ENCODE measurements at regions not wholly inside any gene's neighbourhood (a gene's known extent, or its start where the extent isn't known, plus 50 kb on each side); places are given as distances from the start of the nearest gene placed in this dataset.

DNA sequence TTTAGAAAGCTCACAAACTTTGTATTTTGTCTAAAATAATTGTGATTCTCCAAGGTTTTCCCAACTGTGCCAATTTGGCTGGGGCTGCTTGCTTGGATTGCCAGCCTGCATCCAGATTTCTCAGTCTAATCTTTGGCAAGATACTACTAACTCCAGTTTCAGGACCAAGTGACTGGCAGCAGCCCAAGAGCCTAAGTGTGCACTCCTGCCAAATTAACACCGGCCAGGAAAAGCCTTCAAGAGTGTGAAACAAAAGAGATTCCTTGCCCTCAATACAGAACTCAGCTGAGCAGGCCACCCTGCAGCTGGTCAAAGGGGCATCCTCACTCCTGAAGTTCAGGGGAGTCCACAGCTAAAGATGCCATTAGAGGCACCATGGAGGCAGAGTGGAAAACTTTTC lies 589.0 kb upstream of the ACVR2A start:
- TF ChIP-seq, protein P1, sequence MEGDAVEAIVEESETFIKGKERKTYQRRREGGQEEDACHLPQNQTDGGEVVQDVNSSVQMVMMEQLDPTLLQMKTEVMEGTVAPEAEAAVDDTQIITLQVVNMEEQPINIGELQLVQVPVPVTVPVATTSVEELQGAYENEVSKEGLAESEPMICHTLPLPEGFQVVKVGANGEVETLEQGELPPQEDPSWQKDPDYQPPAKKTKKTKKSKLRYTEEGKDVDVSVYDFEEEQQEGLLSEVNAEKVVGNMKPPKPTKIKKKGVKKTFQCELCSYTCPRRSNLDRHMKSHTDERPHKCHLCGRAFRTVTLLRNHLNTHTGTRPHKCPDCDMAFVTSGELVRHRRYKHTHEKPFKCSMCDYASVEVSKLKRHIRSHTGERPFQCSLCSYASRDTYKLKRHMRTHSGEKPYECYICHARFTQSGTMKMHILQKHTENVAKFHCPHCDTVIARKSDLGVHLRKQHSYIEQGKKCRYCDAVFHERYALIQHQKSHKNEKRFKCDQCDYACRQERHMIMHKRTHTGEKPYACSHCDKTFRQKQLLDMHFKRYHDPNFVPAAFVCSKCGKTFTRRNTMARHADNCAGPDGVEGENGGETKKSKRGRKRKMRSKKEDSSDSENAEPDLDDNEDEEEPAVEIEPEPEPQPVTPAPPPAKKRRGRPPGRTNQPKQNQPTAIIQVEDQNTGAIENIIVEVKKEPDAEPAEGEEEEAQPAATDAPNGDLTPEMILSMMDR (conservative IDR thresholded peaks at IDR 0.05; ENCODE audit: low read length): no peak
- H3K4me3 ChIP-seq (ENCODE audit: low read length): no peak overlapping the region
- no peak for DNase-seq (ENCODE audit: low read depth)

DNA sequence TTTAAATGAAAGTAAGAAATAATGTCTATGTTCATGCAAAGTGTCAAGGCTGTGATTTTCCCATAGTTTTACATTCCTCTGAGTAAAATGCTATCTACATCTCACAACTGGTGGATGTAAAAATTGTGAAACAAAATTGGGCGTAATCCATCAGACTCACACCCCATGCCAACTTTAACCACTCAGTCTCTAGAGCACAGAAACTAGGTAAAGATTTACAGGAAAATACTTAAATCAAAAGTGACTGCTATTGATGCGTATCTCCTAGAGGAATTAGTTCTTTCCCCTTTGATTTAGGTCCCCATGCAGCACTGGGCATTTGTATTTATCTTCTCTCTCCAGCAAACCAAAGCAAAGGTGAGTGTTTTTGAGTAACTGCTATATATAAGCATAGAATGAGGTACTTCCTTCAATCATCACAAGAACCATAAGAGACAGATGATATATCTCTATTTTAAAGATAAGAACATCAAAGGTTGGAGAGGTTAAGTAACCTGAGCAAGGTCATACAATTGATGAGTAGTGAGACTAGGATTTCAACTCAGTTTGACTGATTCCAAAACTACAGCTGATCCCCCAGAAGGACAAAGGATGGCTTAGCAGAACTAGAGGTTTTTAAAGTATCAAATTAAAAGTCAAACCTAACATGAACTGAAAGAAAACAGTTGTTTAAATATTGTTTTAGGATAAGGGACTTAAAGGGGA lies 594.0 kb upstream of the ACVR2A start:
- no peak for DNase-seq (ENCODE audit: low read depth)
- TF ChIP-seq, protein P1 (conservative IDR thresholded peaks at IDR 0.05; ENCODE audit: low read length): no peak
- no peak overlapping the region for H3K4me3 ChIP-seq (ENCODE audit: low read length)

DNA sequence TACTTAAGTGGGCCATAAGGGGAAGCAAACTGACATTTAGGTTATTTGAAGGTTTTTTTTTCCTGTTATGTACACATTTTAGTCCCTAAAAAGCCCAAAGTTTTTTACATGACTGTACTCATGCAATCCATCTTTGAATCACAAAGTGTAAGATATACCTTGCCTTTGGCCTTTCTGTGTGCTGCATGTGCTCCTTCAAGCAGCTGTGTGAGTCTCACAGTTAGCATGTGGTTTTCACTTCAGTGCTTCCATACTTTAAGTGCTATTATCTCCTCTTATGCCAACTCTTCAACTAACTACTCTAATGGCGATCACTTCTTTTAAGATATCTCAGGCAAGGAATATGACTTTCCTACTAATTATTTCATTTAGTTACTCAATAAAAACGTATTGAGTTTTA lies 597.1 kb upstream of the ACVR2A start:
- DNase-seq (ENCODE audit: low read depth): no peak
- no peak overlapping the region for H3K4me3 ChIP-seq (ENCODE audit: low read length)
- TF ChIP-seq, protein P1 (conservative IDR thresholded peaks at IDR 0.05; ENCODE audit: low read length): no peak

DNA sequence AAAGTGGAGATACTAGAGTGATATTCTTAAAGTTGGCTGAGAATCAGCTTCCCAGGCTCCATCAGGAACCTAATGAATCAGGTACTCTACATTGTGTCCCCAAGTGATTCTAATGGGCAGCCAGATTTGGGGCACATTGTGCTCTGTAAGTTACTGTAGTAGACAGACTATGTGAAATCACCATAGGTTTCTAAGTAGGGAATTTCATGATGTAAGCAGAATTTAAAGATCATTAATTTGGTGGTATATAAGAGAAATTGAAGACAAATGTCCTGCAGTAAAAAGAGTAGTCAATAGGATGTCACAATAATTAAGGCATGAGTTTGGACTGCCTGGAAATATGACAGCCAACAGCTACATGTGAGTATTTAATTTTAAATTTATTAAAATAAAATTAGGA lies 602.4 kb upstream of the ACVR2A start:
- TF ChIP-seq, protein P1 (conservative IDR thresholded peaks at IDR 0.05; ENCODE audit: low read length): no peak
- DNase-seq (ENCODE audit: low read depth): no peak
- H3K4me3 ChIP-seq (ENCODE audit: low read length): no peak overlapping the region

DNA sequence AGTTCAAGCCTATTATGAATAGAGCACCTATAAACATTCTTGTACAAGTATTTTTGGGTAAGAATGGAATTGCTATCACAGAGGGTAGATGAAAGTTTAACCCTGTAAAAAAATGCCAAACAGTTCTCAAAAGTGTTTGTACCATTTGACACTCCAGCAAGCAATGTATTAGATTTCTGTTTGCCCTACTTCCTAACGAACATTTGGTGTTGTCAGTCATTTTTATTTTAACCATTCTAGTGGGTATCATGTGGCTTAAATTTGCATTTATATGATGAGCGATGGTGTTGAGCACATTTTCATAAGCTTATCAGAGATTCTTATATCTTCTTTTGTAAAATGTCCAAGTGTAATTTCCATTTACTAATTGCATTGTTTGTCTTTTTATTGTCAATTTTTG lies 608.2 kb upstream of the ACVR2A start:
- TF ChIP-seq, protein P1 (conservative IDR thresholded peaks at IDR 0.05; ENCODE audit: low read length): no peak
- DNase-seq (ENCODE audit: low read depth): no peak
- H3K4me3 ChIP-seq (ENCODE audit: low read length): no peak overlapping the region

DNA sequence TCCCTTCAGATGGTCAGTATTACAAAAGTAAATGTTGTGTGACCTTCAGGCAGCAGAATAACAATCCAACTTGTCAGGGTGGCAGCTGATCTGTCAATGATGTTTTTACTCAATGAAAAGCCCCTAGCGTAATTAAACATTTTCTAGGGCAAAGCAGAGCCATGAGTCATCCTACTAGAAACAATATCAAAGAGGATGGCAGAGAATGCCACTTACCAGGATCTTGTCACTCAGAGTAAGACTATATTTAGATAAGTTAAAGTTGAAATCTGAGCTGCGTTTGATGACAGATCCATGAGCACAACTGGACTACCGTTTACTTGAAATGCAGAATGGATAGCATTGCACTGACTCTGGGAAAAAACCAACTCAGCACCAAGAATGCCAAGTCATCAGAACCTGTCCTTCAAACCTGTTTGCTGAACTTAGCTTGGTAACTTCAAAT lies 612.6 kb upstream of the ACVR2A start:
- H3K4me3 ChIP-seq (ENCODE audit: low read length): no peak overlapping the region
- TF ChIP-seq, protein P1 (conservative IDR thresholded peaks at IDR 0.05; ENCODE audit: low read length): no peak
- DNase-seq (ENCODE audit: low read depth): no peak

DNA sequence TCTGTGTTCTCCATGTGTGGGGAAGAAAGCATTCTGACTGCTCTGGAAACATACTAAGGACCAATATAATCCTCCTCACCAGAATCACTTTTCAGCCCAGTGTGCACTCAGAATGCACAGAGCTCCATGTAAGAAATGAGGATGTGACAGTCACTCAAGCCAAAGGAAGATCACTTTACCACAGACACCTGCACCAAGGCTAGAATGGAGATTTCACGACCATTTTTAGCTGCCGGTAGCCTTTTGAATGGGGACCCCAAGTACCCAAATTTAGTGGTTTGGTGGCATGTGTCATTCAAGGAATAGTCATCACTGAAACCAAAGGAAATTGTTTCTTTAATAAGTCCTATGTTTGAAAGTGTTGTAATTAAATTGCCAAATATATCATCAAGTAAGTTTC lies 613.2 kb upstream of the ACVR2A start:
- TF ChIP-seq, protein P1 (conservative IDR thresholded peaks at IDR 0.05; ENCODE audit: low read length): no peak
- no peak for DNase-seq (ENCODE audit: low read depth)
- no peak overlapping the region for H3K4me3 ChIP-seq (ENCODE audit: low read length)
